GM19452 (cell line): ENCODE measurements at regions not wholly inside any gene's neighbourhood (a gene's known extent, or its start where the extent isn't known, plus 50 kb on each side); places are given as distances from the start of the nearest gene placed in this dataset.

Experiments used
- ATAC-seq: cut with Tn5 transposase; IDR thresholded peaks from one replicate; pipeline ENCODE4 v1.9.1; 2021; ENCODE audit not compliant: unreplicated experiment

- ATAC-seq = no peak
Observed at GRCh38 chr4:71930459-71930858, 101.3 kb upstream of the NPFFR2 start.

GRCh38 chr4:71932941-71933340 is 98.9 kb upstream of the NPFFR2 start:
- no peak for ATAC-seq

DNA sequence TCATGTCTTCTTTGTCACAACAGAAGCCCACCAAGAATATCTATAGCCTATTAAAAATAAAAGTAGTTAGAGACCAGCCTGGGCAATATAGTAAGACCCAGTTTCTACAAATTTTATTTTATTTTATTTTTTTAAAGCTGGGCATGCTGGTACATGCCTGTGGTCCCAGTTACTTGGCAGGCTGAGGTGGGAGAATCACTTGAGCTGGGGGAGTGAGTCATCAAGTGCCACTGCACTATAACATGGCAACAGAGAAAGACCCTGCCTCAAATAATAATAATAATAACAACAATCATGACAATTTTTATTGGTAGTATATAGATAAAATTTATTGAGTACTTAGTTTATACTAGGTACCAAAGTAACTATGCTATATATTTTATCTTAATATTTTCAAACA is 93.0 kb upstream of the NPFFR2 start:
- no peak for ATAC-seq

DNA sequence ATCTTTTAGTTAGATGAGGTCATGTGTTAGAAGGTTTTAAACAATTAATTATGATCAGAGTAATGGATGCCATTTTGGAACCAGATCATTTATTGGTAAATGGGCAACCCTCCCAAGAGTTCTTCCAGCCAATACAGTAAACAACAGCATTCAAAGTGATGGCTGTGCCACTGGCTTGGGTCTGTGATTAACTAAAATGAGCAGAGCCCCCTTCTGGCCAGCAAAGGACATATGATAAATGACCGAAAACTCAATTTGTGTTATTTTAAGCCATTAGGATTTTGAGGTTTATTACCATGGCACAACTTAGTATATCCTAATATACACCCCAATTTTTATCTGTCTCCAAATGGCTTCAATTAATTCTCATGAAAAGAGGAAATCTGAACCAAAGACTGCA is 90.8 kb upstream of the NPFFR2 start:
- ATAC-seq = no peak

GRCh38 chr4:71944956-71945355 is 86.8 kb upstream of the NPFFR2 start:
- ATAC-seq = no peak

GRCh38 chr4:71945791-71946190 is 86.0 kb upstream of the NPFFR2 start:
- no peak for ATAC-seq

DNA sequence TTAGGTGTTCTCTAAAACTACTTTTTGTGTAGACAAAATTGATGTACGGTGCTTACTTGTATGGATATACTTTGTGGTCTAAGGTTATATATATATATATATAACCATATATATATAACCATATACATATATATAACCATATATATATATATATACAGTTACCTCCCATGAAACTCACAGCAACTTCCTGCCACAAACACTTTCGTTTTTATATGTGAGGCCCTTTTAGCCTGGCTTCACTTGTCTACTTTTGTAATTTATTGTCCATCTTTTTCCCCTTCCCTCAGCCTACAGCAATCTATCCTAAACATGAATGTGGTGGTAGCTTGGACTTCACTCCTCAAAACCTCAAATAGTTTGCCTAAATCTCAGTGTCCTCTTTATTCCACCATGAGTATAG is 72.8 kb upstream of the NPFFR2 start:
- ATAC-seq = no peak

- no peak for ATAC-seq
Observed at GRCh38 chr4:71962622-71963264, 69.1 kb upstream of the NPFFR2 start.

DNA sequence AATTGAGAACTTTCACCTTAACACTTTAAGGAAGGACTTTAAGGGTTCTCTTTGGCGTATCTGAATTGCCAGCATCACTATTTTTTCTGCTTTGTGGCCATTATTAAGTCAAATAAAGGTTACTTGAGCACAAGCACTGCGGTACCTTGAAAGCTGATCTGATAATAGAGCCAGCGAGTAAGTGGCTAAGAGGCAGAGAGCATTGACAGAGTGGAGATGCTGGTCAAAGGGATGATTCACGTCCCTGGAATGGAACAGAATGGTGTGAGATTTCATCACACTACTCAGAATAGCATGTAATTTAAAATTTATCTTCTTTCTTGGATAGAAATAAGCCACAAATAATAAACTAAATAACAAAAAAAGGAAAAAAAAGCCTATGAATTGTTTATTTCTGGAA is 57.1 kb upstream of the NPFFR2 start:
- no peak for ATAC-seq

DNA sequence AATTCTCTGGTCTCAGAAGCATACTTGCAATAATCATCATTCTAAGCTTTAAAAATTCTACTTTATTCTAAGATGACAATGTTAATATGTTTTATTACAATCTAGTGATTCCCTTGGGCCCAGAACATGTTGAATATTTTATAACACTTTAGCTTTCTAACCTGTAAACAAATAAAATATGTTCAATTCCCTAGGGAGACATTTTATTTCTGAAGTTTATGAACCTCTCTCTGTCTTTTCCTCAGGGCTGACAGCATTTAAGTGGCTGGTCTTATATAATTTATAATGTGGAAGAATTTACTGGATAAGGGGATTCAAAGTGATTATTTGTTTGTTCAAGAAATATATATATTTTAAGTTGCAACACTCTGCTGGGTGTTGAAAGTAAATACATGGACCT is 55.3 kb upstream of the NPFFR2 start:
- ATAC-seq = no peak

DNA sequence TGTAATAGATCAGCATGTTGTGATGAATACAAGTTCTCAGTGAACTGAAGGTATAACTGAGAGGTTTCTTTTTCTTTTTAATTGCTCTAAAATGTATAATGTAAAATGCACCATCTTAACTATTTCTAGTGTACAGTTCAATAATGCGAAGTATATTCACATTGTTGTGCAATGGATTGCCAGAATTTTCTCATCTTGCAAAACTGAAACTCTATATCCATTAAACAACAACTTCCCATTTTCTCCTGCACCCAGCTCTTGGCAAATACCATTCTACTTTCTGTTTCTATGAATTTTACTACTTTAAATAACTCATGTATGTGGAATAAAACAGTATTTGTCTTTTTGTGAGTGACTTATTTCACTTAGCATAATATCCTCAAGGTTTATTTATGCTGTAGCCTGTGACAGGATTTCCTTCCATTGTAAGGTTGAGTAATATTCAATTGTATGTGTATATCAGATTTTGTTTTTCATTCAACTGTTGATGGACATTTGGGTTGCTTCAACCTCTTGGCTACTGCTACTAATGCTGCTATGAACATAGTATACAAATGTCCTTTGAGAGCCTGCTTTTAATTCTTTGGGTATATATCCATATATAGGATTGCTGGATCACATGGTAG is 53.5 kb upstream of the NPFFR2 start:
- ATAC-seq = no peak

GRCh38 chr4:71980976-71981375 is 50.8 kb upstream of the NPFFR2 start:
- no peak for ATAC-seq
